ENCODE measurements at regions not wholly inside any gene's neighbourhood (a gene's known extent, or its start where the extent isn't known, plus 50 kb on each side); places are given as distances from the start of the nearest gene placed in this dataset.

GRCh38 chr4:97468272-97468671 is 675.0 kb downstream of the STPG2 start:
- Histone ChIP-seq H3K4me3 (no peak overlapping the region), H3K27ac (no peak overlapping the region)
- no peak for DNase-seq (ENCODE audit: low spot score)
- no peak for TF ChIP-seq CTCF (IDR thresholded peaks at IDR 0.05)

DNA sequence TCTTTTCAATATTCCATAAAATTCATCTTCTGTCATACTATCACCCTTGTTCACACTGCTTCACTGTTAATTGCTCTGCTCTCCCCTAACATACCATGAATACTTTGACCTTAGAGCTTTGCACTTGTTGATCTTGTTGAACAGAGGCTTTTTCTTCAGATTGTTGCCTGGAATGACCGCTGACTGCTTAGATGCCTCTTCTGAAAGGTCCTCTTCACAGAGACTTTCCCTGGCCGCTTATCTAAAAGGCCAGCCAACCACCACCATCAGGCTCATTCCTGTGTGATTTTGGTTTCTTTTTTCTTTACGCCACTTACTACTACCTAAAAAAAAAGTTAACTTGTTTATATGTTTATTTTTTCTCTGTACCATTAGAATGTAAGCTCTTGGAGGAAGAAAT is 667.7 kb downstream of the STPG2 start:
- Histone ChIP-seq H3K4me3 (no peak overlapping the region), H3K27ac (no peak overlapping the region)
- DNase-seq (ENCODE audit: low spot score) = no peak
- no peak for TF ChIP-seq CTCF (IDR thresholded peaks at IDR 0.05)

- no peak for TF ChIP-seq CTCF (IDR thresholded peaks at IDR 0.05)
- Histone ChIP-seq H3K27ac (no peak overlapping the region), H3K4me3 (no peak overlapping the region)
- DNase-seq (ENCODE audit: low spot score) = no peak
Observed at GRCh38 chr4:97477974-97478373, 665.3 kb downstream of the STPG2 start.

DNA sequence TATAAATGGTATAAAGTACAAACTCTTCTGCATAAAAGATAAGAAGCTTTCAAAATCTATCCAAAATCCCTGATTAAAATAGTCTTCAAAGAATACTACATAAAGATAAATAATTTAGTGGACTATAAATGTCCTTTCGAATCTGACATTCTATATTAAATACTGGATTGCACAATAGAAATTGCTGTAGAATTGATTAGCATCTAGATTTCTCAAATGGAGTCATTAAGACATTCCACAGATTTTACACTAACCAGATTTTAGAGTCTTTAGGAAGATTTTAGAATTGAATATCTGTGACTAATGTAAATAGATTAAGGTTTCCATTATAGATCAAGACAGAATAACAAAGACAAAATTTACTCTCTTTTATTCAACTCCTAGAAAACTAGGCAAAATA is 663.9 kb downstream of the STPG2 start:
- no peak for TF ChIP-seq CTCF (IDR thresholded peaks at IDR 0.05)
- no peak for DNase-seq (ENCODE audit: low spot score)
- Histone ChIP-seq H3K27ac (no peak overlapping the region), H3K4me3 (no peak overlapping the region)

DNA sequence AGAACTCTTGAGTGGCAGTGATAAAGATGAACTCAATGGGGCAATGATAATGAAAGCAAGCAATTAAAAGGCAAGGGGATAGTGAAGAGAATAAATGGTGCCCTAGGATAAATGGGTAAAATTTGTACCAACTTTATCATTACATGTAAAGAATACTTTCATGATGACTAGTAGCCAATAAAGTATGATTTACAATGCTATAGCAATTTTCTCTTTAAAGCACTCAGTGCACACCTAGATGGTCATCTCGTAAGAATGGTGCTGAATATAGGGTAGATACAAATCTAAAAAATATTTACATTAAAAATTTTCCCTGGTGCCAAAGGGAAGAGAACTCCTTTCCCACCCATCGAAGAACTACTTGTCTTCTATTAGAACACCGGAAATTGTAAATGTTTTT is 651.4 kb downstream of the STPG2 start:
- no peak overlapping the region for H3K4me3 ChIP-seq
- no peak for TF ChIP-seq CTCF (IDR thresholded peaks at IDR 0.05)
- no peak overlapping the region for H3K27ac ChIP-seq
- no peak for DNase-seq (ENCODE audit: low spot score)

DNA sequence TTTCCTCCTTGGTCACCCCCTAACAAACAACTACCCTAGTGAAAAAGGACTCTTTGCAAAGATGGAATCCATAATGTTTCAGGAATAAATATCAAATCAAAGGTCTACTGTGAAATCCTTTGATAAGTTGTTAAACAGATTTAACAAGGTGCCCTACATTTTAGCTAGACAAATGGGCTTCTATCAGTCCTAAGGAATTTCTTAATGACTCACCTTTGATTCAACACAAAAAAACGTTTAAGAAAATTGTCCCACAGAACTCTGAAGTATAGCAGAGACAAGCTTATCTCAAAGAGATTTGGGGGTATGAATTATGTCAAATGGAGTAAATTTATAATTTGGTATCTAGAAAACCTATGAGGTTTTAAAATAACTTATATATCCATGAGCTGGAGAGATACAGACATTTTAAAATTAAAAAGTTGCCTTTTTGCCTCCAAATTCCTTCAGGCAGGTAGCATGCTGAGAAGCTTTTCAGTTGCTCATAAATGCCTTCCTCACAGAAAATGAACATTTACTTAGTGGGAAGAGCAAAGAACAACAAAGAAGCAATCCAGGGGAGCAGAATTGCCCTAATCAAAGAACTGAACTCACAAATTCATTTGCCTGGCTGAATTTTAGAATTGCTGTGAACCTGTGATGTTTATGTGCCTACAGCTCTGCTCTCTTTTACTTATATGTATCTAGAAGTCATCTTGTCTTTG is 649.3 kb downstream of the STPG2 start:
- no peak overlapping the region for H3K4me3 ChIP-seq
- TF ChIP-seq CTCF (IDR thresholded peaks at IDR 0.05) = no peak
- no peak overlapping the region for H3K27ac ChIP-seq
- DNase-seq (ENCODE audit: low spot score) = no peak

DNA sequence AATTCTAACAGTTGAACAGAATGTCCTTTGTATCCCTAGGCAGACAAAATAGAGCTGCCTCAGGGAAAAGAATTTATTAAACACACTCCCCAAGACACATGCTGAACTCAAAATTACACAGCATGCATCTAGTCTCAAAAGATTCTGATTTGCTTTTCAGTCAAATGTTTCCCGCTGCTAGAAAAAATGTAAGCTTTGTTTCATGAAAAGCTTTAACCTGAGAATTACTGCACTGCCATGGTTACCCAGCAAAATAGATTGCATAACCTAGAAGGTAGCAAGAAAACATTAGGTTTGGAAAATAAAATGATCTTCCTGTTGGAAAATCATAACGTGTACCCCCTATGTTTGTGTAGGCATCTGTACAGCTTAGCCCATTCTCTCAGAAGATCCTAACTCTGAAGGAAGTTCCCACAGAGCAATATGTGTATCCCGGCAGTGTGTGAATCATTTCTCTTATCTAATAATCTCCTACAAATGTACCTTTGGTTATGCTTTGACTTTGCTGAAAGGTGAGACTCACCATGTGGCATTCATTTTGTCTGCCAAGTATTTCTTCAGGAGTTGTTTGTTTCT is 646.9 kb downstream of the STPG2 start:
- Histone ChIP-seq H3K27ac (no peak overlapping the region), H3K4me3 (no peak overlapping the region)
- DNase-seq (ENCODE audit: low spot score) = no peak
- TF ChIP-seq CTCF (IDR thresholded peaks at IDR 0.05) = no peak

Data from coronary artery (tissue), 2 donors.